Right lung (tissue), 2 donors: ENCODE measurements at regions not wholly inside any gene's neighbourhood (a gene's known extent, or its start where the extent isn't known, plus 50 kb on each side); places are given as distances from the start of the nearest gene placed in this dataset.

Source experiments
- DNase-seq, 2 donors: peaks; one replicate each; pipeline ENCODE4 v3.0.0-alpha.2; 2013

GRCh38 chr12:92650228-92650822 is 52.5 kb upstream of the PLEKHG7 start:
- DNase-seq = no peak

- DNase-seq = peak; percentile 62 to 64
Observed at GRCh38 chr12:92649511-92650227, 53.1 kb upstream of the PLEKHG7 start.

- DNase-seq = no peak
Observed at GRCh38 chr12:92648242-92649031, 54.4 kb upstream of the PLEKHG7 start.

- DNase-seq = no peak
Observed at GRCh38 chr12:92641291-92641690, 61.5 kb upstream of the PLEKHG7 start.

GRCh38 chr12:92640691-92641090 is 62.1 kb upstream of the PLEKHG7 start:
- no peak for DNase-seq

- no peak for DNase-seq
Observed at GRCh38 chr12:92639017-92639416, 63.8 kb upstream of the PLEKHG7 start.

GRCh38 chr12:92634730-92635129 is 68.1 kb upstream of the PLEKHG7 start:
- no peak for DNase-seq

GRCh38 chr12:92634202-92634601 is 68.6 kb upstream of the PLEKHG7 start:
- DNase-seq = no peak

- DNase-seq = no peak
Observed at GRCh38 chr12:92630968-92631367, 71.8 kb upstream of the PLEKHG7 start.

GRCh38 chr12:92629349-92630065 is 73.3 kb upstream of the PLEKHG7 start:
- peak; percentile 14 to 16 for DNase-seq

- no peak for DNase-seq
Observed at GRCh38 chr12:92628476-92628875, 74.3 kb upstream of the PLEKHG7 start.

GRCh38 chr12:92627511-92627910 is 75.3 kb upstream of the PLEKHG7 start:
- no peak for DNase-seq

GRCh38 chr12:92625639-92626310 is 77.0 kb upstream of the PLEKHG7 start:
- no peak for DNase-seq

GRCh38 chr12:92624236-92624635 is 78.6 kb upstream of the PLEKHG7 start:
- DNase-seq = no peak

GRCh38 chr12:92623386-92623785 is 79.4 kb upstream of the PLEKHG7 start:
- no peak for DNase-seq

GRCh38 chr12:92621833-92622232 is 81.0 kb upstream of the PLEKHG7 start:
- DNase-seq = no peak

- DNase-seq = no peak
Observed at GRCh38 chr12:92621312-92621711, 81.5 kb upstream of the PLEKHG7 start.

- no peak for DNase-seq
Observed at GRCh38 chr12:92619730-92620684, 82.8 kb upstream of the PLEKHG7 start.

GRCh38 chr12:92619026-92619425 is 83.8 kb upstream of the PLEKHG7 start:
- DNase-seq = no peak

GRCh38 chr12:92615703-92616102 is 87.1 kb upstream of the PLEKHG7 start:
- no peak for DNase-seq
